HG02852 (cell line): ENCODE measurements at regions not wholly inside any gene's neighbourhood (a gene's known extent, or its start where the extent isn't known, plus 50 kb on each side); places are given as distances from the start of the nearest gene placed in this dataset.

Source experiments
- ATAC-seq: cut with Tn5 transposase; IDR thresholded peaks from one replicate; pipeline ENCODE4 v1.9.1; 2021; ENCODE audit warnings: mild to moderate bottlenecking, moderate library complexity; ENCODE audit not compliant: unreplicated experiment

GRCh38 chr18:24560511-24560981 is 100.1 kb downstream of the HRH4 start:
- no peak for ATAC-seq

- no peak for ATAC-seq
Measured at GRCh38 chr18:24561369-24561965, 101.0 kb downstream of the HRH4 start.

GRCh38 chr18:24567199-24567598 is 106.8 kb downstream of the HRH4 start:
- ATAC-seq: no peak

GRCh38 chr18:24570716-24571115 is 110.3 kb downstream of the HRH4 start:
- ATAC-seq: no peak

GRCh38 chr18:24582771-24583170 is 122.3 kb downstream of the HRH4 start:
- ATAC-seq: no peak

GRCh38 chr18:24584205-24584604 is 123.8 kb downstream of the HRH4 start:
- no peak for ATAC-seq

- ATAC-seq: no peak
Measured at GRCh38 chr18:24584813-24585212, 124.4 kb downstream of the HRH4 start.

GRCh38 chr18:24585996-24586566 is 125.6 kb downstream of the HRH4 start:
- ATAC-seq: no peak

GRCh38 chr18:24586662-24587360 is 126.4 kb downstream of the HRH4 start:
- no peak for ATAC-seq

GRCh38 chr18:24588440-24588839 is 128.0 kb downstream of the HRH4 start:
- ATAC-seq: no peak

GRCh38 chr18:24590946-24591345 is 130.5 kb downstream of the HRH4 start:
- no peak for ATAC-seq

GRCh38 chr18:24593401-24593800 is 133.0 kb downstream of the HRH4 start:
- ATAC-seq: no peak

GRCh38 chr18:24593886-24594285 is 133.4 kb downstream of the HRH4 start:
- no peak for ATAC-seq

- no peak for ATAC-seq
Measured at GRCh38 chr18:24595561-24596031, 135.2 kb downstream of the HRH4 start.

GRCh38 chr18:24600076-24600654 is 139.7 kb downstream of the HRH4 start:
- ATAC-seq: no peak

- ATAC-seq: no peak
Measured at GRCh38 chr18:24601585-24601984, 141.1 kb downstream of the HRH4 start.

- no peak for ATAC-seq
Measured at GRCh38 chr18:24602201-24602600, 141.8 kb downstream of the HRH4 start.

- ATAC-seq: no peak
Measured at GRCh38 chr18:24603151-24603550, 142.7 kb downstream of the HRH4 start.

GRCh38 chr18:24605444-24605843 is 145.0 kb downstream of the HRH4 start:
- no peak for ATAC-seq

GRCh38 chr18:24609254-24609653 is 148.8 kb downstream of the HRH4 start:
- ATAC-seq: no peak

- no peak for ATAC-seq
Measured at GRCh38 chr18:24611075-24611474, 150.6 kb downstream of the HRH4 start.
